ENCODE measurements at regions not wholly inside any gene's neighbourhood (a gene's known extent, or its start where the extent isn't known, plus 50 kb on each side); places are given as distances from the start of the nearest gene placed in this dataset.

- DNase-seq (ENCODE audit: low read depth in 2 of 3, low spot score in 1 of 3), result no peak
Measured at GRCh38 chr4:26135331-26135730, 185.5 kb upstream of the RBPJ start.

DNA sequence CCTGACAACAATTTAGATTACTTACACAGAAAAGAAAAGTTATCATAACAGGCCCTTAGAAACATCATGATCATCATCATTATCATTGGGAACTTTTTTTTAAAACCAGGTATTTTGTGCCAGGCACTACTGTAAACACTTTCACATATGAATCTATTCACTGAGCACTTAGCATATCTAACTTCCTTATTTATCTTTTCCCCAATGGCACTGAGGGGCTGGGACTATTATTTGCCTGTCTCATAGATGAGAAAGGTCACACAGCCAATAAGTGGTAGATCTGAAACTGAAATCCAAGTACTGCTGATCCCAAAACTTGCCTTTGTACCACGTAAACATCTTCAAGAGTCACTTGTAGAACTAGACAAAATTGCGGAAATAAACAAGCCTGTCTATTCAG lies 184.2 kb upstream of the RBPJ start:
- DNase-seq (ENCODE audit: low read depth in 2 of 3, low spot score in 1 of 3), result no peak

GRCh38 chr4:26137288-26137687 lies 183.5 kb upstream of the RBPJ start:
- DNase-seq (ENCODE audit: low read depth in 2 of 3, low spot score in 1 of 3), result no peak

DNA sequence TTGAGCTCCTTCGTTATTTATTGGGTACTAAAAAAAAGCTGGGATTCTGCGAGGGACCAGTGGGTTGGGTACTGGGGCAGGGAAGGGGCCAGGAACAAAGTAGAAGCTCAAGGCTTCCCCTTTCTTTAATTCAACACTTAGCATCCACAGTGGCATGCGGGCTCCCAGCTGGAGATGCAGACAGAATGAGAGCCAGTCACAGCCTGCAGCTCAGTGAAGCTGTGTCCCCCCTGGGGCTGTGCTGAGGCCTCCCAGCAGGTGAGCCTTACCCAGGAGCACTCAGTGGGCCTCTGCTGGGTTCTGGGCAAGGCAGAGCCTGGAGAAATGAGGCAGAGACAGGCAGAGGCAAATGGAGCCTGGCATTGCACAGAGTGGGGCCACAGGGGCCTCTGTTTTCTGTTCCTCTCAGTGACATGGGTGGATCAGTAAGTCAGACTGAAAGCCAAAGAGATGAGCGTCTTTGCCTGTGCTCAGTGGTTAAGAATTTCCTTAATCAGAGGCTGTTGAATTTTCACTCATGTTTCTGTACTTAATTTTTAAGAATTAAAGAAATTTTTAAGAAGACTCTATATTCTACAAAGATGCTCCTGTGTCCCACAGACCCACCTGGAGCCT lies 181.4 kb upstream of the RBPJ start:
- no peak for DNase-seq (ENCODE audit: low read depth in 2 of 3, low spot score in 1 of 3)

DNA sequence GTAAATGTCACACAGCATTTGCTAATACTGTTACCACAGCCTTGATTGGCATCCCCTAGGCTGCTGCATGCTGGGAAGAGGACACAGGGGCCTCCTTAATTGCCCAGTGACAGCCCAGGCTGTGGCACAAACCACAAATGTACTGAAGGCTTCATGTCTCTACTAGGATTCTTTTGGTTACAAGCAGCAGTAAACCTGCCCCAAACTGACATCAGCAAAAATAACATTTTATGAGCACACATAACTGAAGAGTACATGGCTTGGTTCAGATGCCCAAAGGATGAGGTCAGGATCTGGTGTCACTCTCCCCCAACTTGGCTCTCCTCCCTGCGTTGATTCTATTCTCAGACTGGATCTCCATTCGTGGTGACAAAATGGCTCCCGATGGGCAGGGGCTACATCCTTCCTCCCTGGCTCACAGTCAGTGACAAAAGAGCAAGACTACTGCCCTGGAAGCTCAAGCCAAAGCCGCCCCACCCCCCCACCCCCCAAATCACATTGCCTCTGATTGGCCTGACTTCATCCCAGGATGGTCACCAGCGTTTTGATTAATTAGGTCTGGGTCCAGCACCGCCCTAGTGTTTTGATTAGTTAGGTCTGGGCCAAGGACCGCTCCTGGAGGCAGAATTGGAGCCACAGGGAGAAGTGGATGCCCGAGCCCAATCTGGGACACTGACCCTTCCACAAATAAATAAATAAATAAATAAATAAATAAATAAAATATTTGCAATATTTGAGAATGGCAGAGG lies 180.5 kb upstream of the RBPJ start:
- no peak for DNase-seq (ENCODE audit: low read depth in 2 of 3, low spot score in 1 of 3)

DNA sequence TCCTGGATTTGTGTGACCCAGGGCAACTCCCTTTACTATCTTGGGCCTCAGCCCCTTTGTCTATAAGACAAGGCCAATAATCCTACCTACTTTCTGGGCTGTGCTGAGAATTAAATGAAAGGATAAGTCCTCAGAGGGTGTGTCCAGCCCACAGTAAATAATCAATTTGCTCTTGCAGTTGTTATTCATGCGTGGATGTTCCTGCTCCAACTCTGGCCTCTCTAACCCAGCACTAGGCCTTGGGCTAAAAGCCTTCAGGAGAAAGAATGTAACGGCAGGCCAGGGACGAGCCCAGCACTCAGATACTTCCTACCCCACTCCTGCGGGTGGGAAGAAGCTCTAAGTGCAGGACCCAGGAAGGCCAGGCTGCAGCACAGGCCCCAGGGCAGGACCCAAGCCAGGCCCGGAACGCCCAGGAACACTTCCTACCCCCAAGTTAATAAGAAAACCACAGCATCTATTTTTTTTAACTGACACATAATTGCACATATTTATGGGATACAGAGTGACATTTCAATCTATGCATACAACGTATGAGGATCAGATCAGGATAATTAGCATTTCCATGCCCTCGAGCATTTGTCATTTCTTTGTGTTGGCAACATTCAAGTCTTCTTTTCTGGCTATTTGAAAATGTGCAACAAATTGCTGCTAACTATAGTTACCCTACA lies 179.6 kb upstream of the RBPJ start:
- DNase-seq (ENCODE audit: low read depth in 2 of 3, low spot score in 1 of 3), result no peak

- DNase-seq (ENCODE audit: low read depth in 2 of 3, low spot score in 1 of 3), result no peak
Measured at GRCh38 chr4:26141911-26142638, 178.7 kb upstream of the RBPJ start.

DNA sequence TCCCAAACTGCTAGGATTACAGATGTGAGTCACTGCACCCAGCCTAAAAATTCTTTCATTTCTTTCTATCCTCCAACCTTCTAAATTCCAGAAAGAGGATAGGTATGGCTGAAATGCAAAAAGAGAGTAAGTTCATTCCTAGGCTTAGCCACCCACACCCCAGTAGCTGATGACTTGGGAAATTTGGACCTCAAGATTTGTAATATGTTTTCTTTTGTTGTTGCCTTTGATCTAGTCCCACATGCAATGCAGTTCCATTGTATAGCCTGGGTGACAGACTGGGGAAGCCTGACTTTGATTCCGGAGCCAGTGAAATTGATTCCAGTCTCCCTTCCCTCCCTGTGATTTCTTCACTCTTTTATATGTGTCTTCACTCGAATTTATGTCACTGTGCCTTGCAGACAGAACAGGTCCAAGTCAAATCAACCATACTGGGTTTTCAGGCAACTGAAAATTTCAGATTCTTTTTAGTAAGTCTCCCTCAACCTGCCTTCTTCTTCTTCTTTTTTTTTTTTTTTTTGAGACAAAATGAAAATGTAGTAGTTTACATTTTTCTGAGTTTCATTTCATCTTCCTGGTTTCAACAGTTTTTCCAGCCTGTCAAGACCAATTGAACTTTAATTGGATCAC lies 176.2 kb upstream of the RBPJ start:
- no peak for DNase-seq (ENCODE audit: low read depth in 2 of 3, low spot score in 1 of 3)

DNA sequence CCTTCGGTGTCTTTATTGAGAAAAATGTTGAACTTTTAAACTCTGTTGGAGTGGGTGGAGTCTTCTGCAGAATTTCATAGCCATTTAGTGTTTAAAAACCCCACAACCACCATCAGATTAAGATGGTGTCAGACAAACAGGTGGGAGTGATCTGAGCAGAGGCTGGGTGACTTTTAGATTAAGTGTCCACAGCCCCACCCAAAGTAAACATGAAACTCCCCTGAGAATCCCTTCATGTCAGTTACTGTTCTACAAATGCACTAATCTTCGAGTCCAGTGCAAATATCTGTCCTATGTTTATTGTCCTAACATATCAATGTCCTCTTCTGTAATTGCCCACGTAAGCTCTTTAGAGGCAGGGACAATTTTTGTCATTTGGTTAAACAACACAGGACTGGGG lies 175.6 kb upstream of the RBPJ start:
- no peak for DNase-seq (ENCODE audit: low read depth in 2 of 3, low spot score in 1 of 3)

GRCh38 chr4:26148927-26149326 lies 171.9 kb upstream of the RBPJ start:
- DNase-seq (ENCODE audit: low read depth in 2 of 3, low spot score in 1 of 3), result no peak

DNA sequence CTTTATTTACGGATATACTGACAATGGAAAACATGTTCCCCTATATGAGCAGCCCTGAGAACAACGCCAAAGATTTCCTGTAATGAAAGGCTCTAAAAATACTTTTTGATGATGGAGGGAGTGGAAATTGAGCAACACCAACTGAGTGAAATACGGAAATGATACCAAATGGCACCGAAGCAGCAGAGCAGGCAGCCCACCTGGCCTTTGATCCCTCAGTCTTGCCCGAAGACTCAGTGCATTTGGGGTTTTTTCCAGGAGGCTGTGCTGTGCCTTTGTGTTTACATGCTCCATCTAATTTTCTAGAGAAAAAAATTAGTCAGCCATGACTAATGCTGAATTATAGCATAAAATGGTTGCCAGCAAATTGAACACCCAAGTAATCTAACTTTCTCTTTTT lies 169.9 kb upstream of the RBPJ start:
- DNase-seq (ENCODE audit: low read depth in 2 of 3, low spot score in 1 of 3), result peak; percentile 41 to 59 (median 45)

DNA sequence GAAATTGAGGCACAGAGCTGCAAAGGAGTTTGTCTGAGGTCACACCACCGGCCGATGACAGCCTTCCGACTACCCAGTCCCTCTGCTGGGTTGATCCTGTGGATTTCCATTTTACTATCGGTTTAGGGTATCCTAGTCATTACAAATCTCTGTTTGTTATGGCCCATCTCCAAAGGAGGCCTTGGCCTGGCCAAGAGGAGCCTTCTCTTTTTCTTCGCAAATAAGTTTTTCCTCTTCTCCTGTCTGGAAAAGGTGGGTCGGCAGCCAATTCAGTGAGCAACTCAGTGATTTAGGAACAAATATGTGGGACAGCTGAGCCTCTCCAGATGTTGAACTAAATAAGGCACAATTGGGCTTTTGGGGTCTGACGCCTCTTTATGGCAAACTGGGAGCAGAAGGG lies 169.2 kb upstream of the RBPJ start:
- no peak for DNase-seq (ENCODE audit: low read depth in 2 of 3, low spot score in 1 of 3)

GRCh38 chr4:26152056-26152455 lies 168.8 kb upstream of the RBPJ start:
- DNase-seq (ENCODE audit: low read depth in 2 of 3, low spot score in 1 of 3), result no peak

GRCh38 chr4:26157541-26157940 lies 163.3 kb upstream of the RBPJ start:
- no peak for DNase-seq (ENCODE audit: low read depth in 2 of 3, low spot score in 1 of 3)

GRCh38 chr4:26160591-26160990 lies 160.2 kb upstream of the RBPJ start:
- no peak for DNase-seq (ENCODE audit: low read depth in 2 of 3, low spot score in 1 of 3)

GRCh38 chr4:26161030-26161824 lies 159.6 kb upstream of the RBPJ start:
- DNase-seq (ENCODE audit: low read depth in 2 of 3, low spot score in 1 of 3), result no peak

DNA sequence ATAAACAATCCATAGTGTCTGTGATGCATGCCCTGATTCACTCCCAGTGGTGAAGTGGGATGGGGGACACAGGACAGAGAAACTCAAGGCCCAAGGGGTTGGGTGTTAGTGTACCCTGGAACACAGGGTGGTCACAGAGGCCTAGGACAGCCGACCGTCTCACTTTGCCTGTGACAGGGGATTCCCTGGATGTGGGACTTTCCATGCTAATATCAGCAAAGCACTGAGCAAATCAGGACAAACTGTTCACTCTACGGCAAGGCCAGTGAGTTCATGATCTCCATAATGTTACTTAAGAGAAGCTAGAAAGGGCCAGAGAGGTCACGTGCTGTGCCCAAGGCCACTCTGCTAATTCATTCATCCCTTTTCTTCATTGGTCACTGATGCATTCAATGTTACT lies 158.7 kb upstream of the RBPJ start:
- no peak for DNase-seq (ENCODE audit: low read depth in 2 of 3, low spot score in 1 of 3)

- DNase-seq (ENCODE audit: low read depth in 2 of 3, low spot score in 1 of 3), result no peak
Measured at GRCh38 chr4:26163425-26164362, 157.1 kb upstream of the RBPJ start.

DNA sequence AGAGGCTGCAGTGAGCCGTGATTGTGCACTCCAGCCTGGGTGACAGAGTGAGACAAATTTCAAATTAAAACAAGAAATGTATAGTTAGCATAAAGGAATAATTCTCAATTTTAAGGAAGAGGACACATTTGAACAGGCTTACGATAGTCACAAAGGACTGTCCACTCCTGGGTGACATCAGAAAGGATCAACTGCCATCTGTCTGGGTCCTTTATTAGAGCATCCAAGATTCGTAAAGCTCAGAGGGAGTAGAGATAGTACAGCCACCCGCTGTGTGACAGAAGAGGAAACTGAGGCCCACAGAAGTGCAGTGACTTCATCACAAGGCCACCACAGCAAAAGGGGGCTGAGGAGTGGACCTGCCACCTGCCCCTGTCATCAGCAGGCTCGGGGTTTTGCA lies 149.3 kb upstream of the RBPJ start:
- DNase-seq (ENCODE audit: low read depth in 2 of 3, low spot score in 1 of 3), result no peak
